ENCODE measurements at regions not wholly inside any gene's neighbourhood (a gene's known extent, or its start where the extent isn't known, plus 50 kb on each side); places are given as distances from the start of the nearest gene placed in this dataset.

GRCh38 chr21:39110431-39110830 lies 72.8 kb downstream of the PSMG1 start:
- Mint-ChIP-seq H3K27me3 (peaks cover 16% of the 10 kb centered on the region), H3K4me3 (no peak overlapping the region), H3K9me3 (no peaks in the 10 kb centered on the region), H3K27ac (no peak overlapping the region), H3K4me1 (ENCODE audit: low read depth) (peaks cover 52% of the 10 kb centered on the region), H3K36me3 (ENCODE audit: low read depth) (no peaks in the 10 kb centered on the region)
- intact Hi-C loops (cut with micrococcal nuclease) = no loop called here

- intact Hi-C loops (cut with micrococcal nuclease) = no loop called here
- H3K27me3 Mint-ChIP-seq = peaks cover 10% of the 10 kb centered on the region
Measured at GRCh38 chr21:39109596-39110210, 73.5 kb downstream of the PSMG1 start.

GRCh38 chr21:39109163-39109530 lies 74.1 kb downstream of the PSMG1 start:
- H3K4me3 Mint-ChIP-seq = no peak overlapping the region
- H3K27me3 Mint-ChIP-seq = peaks cover 9% of the 10 kb centered on the region
- H3K9me3 Mint-ChIP-seq = no peaks in the 10 kb centered on the region
- H3K4me1 Mint-ChIP-seq (ENCODE audit: low read depth) = peaks cover 50% of the 10 kb centered on the region
- peak overlapping the region; percentile 57 for H3K27ac Mint-ChIP-seq
- intact Hi-C loops (cut with micrococcal nuclease) = no loop called here
- H3K36me3 Mint-ChIP-seq (ENCODE audit: low read depth) = no peaks in the 10 kb centered on the region

More at GRCh38 chr21:39109596-39110210, 73.5 kb downstream of the PSMG1 start:
- Mint-ChIP-seq H3K27ac (no peak overlapping the region), H3K4me1 (ENCODE audit: low read depth) (peaks cover 52% of the 10 kb centered on the region), H3K4me3 (no peak overlapping the region), H3K9me3 (no peaks in the 10 kb centered on the region), H3K36me3 (ENCODE audit: low read depth) (no peaks in the 10 kb centered on the region)

GRCh38 chr21:39108291-39109162 lies 74.7 kb downstream of the PSMG1 start:
- Mint-ChIP-seq H3K4me3 (no peak overlapping the region), H3K27ac (peak overlapping the region; percentile 57), H3K9me3 (no peaks in the 10 kb centered on the region), H3K27me3 (peaks cover 9% of the 10 kb centered on the region), H3K4me1 (ENCODE audit: low read depth) (peaks cover 55% of the 10 kb centered on the region), H3K36me3 (ENCODE audit: low read depth) (no peaks in the 10 kb centered on the region)
- intact Hi-C loops (cut with micrococcal nuclease) = no loop called here

GRCh38 chr21:39107739-39108138 lies 75.5 kb downstream of the PSMG1 start:
- peaks cover 9% of the 10 kb centered on the region for H3K27me3 Mint-ChIP-seq
- no peak overlapping the region for H3K27ac Mint-ChIP-seq
- H3K9me3 Mint-ChIP-seq = no peaks in the 10 kb centered on the region
- no peak overlapping the region for H3K4me3 Mint-ChIP-seq
- H3K4me1 Mint-ChIP-seq (ENCODE audit: low read depth) = peaks cover 62% of the 10 kb centered on the region
- no peaks in the 10 kb centered on the region for H3K36me3 Mint-ChIP-seq (ENCODE audit: low read depth)
- intact Hi-C loops (cut with micrococcal nuclease) = no loop called here

- peaks cover 9% of the 10 kb centered on the region for H3K27me3 Mint-ChIP-seq
- H3K27ac Mint-ChIP-seq = peak overlapping the region; percentile 85
- H3K9me3 Mint-ChIP-seq = no peaks in the 10 kb centered on the region
- H3K4me3 Mint-ChIP-seq = no peak overlapping the region
- H3K36me3 Mint-ChIP-seq (ENCODE audit: low read depth) = no peaks in the 10 kb centered on the region
- intact Hi-C loops (cut with micrococcal nuclease) = no loop called here
- H3K4me1 Mint-ChIP-seq (ENCODE audit: low read depth) = peaks cover 64% of the 10 kb centered on the region
Measured at GRCh38 chr21:39106881-39107462, 76.3 kb downstream of the PSMG1 start.

- H3K9me3 Mint-ChIP-seq = no peaks in the 10 kb centered on the region
- peak overlapping the region; percentile 85 for H3K27ac Mint-ChIP-seq
- peaks cover 69% of the 10 kb centered on the region for H3K4me1 Mint-ChIP-seq (ENCODE audit: low read depth)
- peaks cover 12% of the 10 kb centered on the region for H3K27me3 Mint-ChIP-seq
- no peaks in the 10 kb centered on the region for H3K36me3 Mint-ChIP-seq (ENCODE audit: low read depth)
- H3K4me3 Mint-ChIP-seq = no peak overlapping the region
- intact Hi-C loops (cut with micrococcal nuclease) = no loop called here
Measured at GRCh38 chr21:39105836-39106235, 77.4 kb downstream of the PSMG1 start.

GRCh38 chr21:39105341-39105765 lies 77.9 kb downstream of the PSMG1 start:
- peak overlapping the region; percentile 85 for H3K27ac Mint-ChIP-seq
- no peaks in the 10 kb centered on the region for H3K9me3 Mint-ChIP-seq
- H3K4me1 Mint-ChIP-seq (ENCODE audit: low read depth) = peaks cover 73% of the 10 kb centered on the region
- H3K36me3 Mint-ChIP-seq (ENCODE audit: low read depth) = no peaks in the 10 kb centered on the region
- no peak overlapping the region for H3K4me3 Mint-ChIP-seq
- intact Hi-C loops (cut with micrococcal nuclease) = no loop called here
- H3K27me3 Mint-ChIP-seq = peaks cover 11% of the 10 kb centered on the region

GRCh38 chr21:39104911-39105310 lies 78.3 kb downstream of the PSMG1 start:
- peak overlapping the region; percentile 85 for H3K27ac Mint-ChIP-seq

GRCh38 chr21:39103689-39104088 lies 79.6 kb downstream of the PSMG1 start:
- H3K4me3 Mint-ChIP-seq = no peak overlapping the region

More at GRCh38 chr21:39104911-39105310, 78.3 kb downstream of the PSMG1 start:
- peaks cover 10% of the 10 kb centered on the region for H3K27me3 Mint-ChIP-seq
- no peak overlapping the region for H3K4me3 Mint-ChIP-seq
- H3K36me3 Mint-ChIP-seq (ENCODE audit: low read depth) = no peaks in the 10 kb centered on the region
- peaks cover 73% of the 10 kb centered on the region for H3K4me1 Mint-ChIP-seq (ENCODE audit: low read depth)
- intact Hi-C loops (cut with micrococcal nuclease) = no loop called here
- no peaks in the 10 kb centered on the region for H3K9me3 Mint-ChIP-seq

GRCh38 chr21:39099859-39100258 lies 83.4 kb downstream of the PSMG1 start:
- Mint-ChIP-seq H3K9me3 (no peaks in the 10 kb centered on the region), H3K4me3 (no peak overlapping the region), H3K36me3 (ENCODE audit: low read depth) (no peaks in the 10 kb centered on the region), H3K4me1 (ENCODE audit: low read depth) (peaks cover 75% of the 10 kb centered on the region), H3K27ac (peak overlapping the region; percentile 67), H3K27me3 (peaks cover 6% of the 10 kb centered on the region)
- intact Hi-C loops (cut with micrococcal nuclease) = no loop called here

More at GRCh38 chr21:39103689-39104088, 79.6 kb downstream of the PSMG1 start:
- peak overlapping the region; percentile 85 for H3K27ac Mint-ChIP-seq
- peaks cover 74% of the 10 kb centered on the region for H3K4me1 Mint-ChIP-seq (ENCODE audit: low read depth)
- intact Hi-C loops (cut with micrococcal nuclease) = no loop called here
- H3K27me3 Mint-ChIP-seq = peaks cover 12% of the 10 kb centered on the region
- H3K36me3 Mint-ChIP-seq (ENCODE audit: low read depth) = no peaks in the 10 kb centered on the region
- H3K9me3 Mint-ChIP-seq = no peaks in the 10 kb centered on the region

- peaks cover 6% of the 10 kb centered on the region for H3K27me3 Mint-ChIP-seq
- H3K4me3 Mint-ChIP-seq = no peak overlapping the region
- intact Hi-C loops (cut with micrococcal nuclease) = no loop called here
- no peaks in the 10 kb centered on the region for H3K36me3 Mint-ChIP-seq (ENCODE audit: low read depth)
- H3K4me1 Mint-ChIP-seq (ENCODE audit: low read depth) = peaks cover 78% of the 10 kb centered on the region
- H3K27ac Mint-ChIP-seq = peak overlapping the region; percentile 94
- no peaks in the 10 kb centered on the region for H3K9me3 Mint-ChIP-seq
Measured at GRCh38 chr21:39098696-39099200, 84.5 kb downstream of the PSMG1 start.

GRCh38 chr21:39097981-39098380 lies 85.3 kb downstream of the PSMG1 start:
- H3K4me3 Mint-ChIP-seq = no peak overlapping the region
- H3K36me3 Mint-ChIP-seq (ENCODE audit: low read depth) = no peaks in the 10 kb centered on the region
- intact Hi-C loops (cut with micrococcal nuclease) = no loop called here
- H3K27me3 Mint-ChIP-seq = peaks cover 6% of the 10 kb centered on the region
- H3K27ac Mint-ChIP-seq = peak overlapping the region; percentile 94
- peaks cover 78% of the 10 kb centered on the region for H3K4me1 Mint-ChIP-seq (ENCODE audit: low read depth)
- no peaks in the 10 kb centered on the region for H3K9me3 Mint-ChIP-seq

- no peaks in the 10 kb centered on the region for H3K36me3 Mint-ChIP-seq (ENCODE audit: low read depth)
- intact Hi-C loops (cut with micrococcal nuclease) = no loop called here
- peak overlapping the region; percentile 94 for H3K27ac Mint-ChIP-seq
- peak overlapping the region; percentile 49 for H3K4me3 Mint-ChIP-seq
- peaks cover 77% of the 10 kb centered on the region for H3K4me1 Mint-ChIP-seq (ENCODE audit: low read depth)
- H3K9me3 Mint-ChIP-seq = no peaks in the 10 kb centered on the region
- H3K27me3 Mint-ChIP-seq = peaks cover 6% of the 10 kb centered on the region
Measured at GRCh38 chr21:39097335-39097861, 85.9 kb downstream of the PSMG1 start.
